ENCODE measurements at regions not wholly inside any gene's neighbourhood (a gene's known extent, or its start where the extent isn't known, plus 50 kb on each side); places are given as distances from the start of the nearest gene placed in this dataset.

- no peak for TF ChIP-seq CTCF (IDR thresholded peaks at IDR 0.05 in 4 of 5, conservative IDR thresholded peaks at IDR 0.05 in 1 of 5)
- TF ChIP-seq POLR2A (IDR thresholded peaks at IDR 0.05): no peak
Observed at GRCh38 chr6:74128536-74128935, 432.5 kb downstream of the CD109 start.
